NCI-H2171 treated with DMSO at 0.1 percent for 48 hours (cell line): ENCODE measurements at regions not wholly inside any gene's neighbourhood (a gene's known extent, or its start where the extent isn't known, plus 50 kb on each side); places are given as distances from the start of the nearest gene placed in this dataset.
"Not testable (repeated sequence)": the region's sequence is repeated elsewhere in the genome, so short reads cannot be mapped to it uniquely, and the experiment has no call there.

Experiments used
- DNase-seq: peaks from one replicate; lab custom pipeline; 2025; lab: John Stamatoyannopoulos, UW

GRCh38 chr1:29629814-29630516, 393.6 kb downstream of the PTPRU start:
- DNase-seq, result no peak

- no peak for DNase-seq
Observed at GRCh38 chr1:29629401-29629800, 393.1 kb downstream of the PTPRU start.

- DNase-seq, result no peak
Observed at GRCh38 chr1:29628190-29628589, 391.9 kb downstream of the PTPRU start.

- no peak for DNase-seq
Observed at GRCh38 chr1:29626726-29627125, 390.4 kb downstream of the PTPRU start.

- no peak for DNase-seq
Observed at GRCh38 chr1:29626066-29626465, 389.7 kb downstream of the PTPRU start.

GRCh38 chr1:29625084-29625420, 388.7 kb downstream of the PTPRU start:
- DNase-seq, result no peak

- DNase-seq, result no peak
Observed at GRCh38 chr1:29624320-29625083, 388.2 kb downstream of the PTPRU start.

- DNase-seq, result no peak
Observed at GRCh38 chr1:29623501-29623900, 387.2 kb downstream of the PTPRU start.

GRCh38 chr1:29621826-29622435, 385.6 kb downstream of the PTPRU start:
- DNase-seq, result no peak

- no peak for DNase-seq
Observed at GRCh38 chr1:29620631-29621030, 384.3 kb downstream of the PTPRU start.

GRCh38 chr1:29607236-29607635, 370.9 kb downstream of the PTPRU start:
- no peak for DNase-seq

GRCh38 chr1:29604796-29605195, 368.5 kb downstream of the PTPRU start:
- DNase-seq, result not testable (repeated sequence)

- no peak for DNase-seq
Observed at GRCh38 chr1:29603622-29604021, 367.3 kb downstream of the PTPRU start.

GRCh38 chr1:29602203-29602602, 365.9 kb downstream of the PTPRU start:
- no peak for DNase-seq

GRCh38 chr1:29601021-29601420, 364.7 kb downstream of the PTPRU start:
- DNase-seq, result no peak

- no peak for DNase-seq
Observed at GRCh38 chr1:29599826-29600225, 363.5 kb downstream of the PTPRU start.

- DNase-seq, result no peak
Observed at GRCh38 chr1:29599071-29599470, 362.7 kb downstream of the PTPRU start.

- no peak for DNase-seq
Observed at GRCh38 chr1:29597861-29598260, 361.5 kb downstream of the PTPRU start.

- no peak for DNase-seq
Observed at GRCh38 chr1:29593601-29594382, 357.5 kb downstream of the PTPRU start.

GRCh38 chr1:29592731-29593130, 356.4 kb downstream of the PTPRU start:
- no peak for DNase-seq

GRCh38 chr1:29592261-29592615, 355.9 kb downstream of the PTPRU start:
- no peak for DNase-seq

GRCh38 chr1:29591601-29592260, 355.4 kb downstream of the PTPRU start:
- DNase-seq, result no peak
